ENCODE measurements at regions not wholly inside any gene's neighbourhood (a gene's known extent, or its start where the extent isn't known, plus 50 kb on each side); places are given as distances from the start of the nearest gene placed in this dataset.
A peak's percentile ranks its signal among the peaks of the same experiment; 100 is the strongest.

GRCh38 chr11:69880041-69880825, 61.0 kb upstream of the FGF3 start:
- Mint-ChIP-seq H3K4me1 (no peaks in the 10 kb centered on the region), H3K4me3 (no peak overlapping the region), H3K27me3 (peaks cover 20% of the 10 kb centered on the region), H3K9me3 (no peaks in the 10 kb centered on the region), H3K27ac (ENCODE audit: low read depth) (no peak overlapping the region), H3K36me3 (ENCODE audit: insufficient read depth) (no peaks in the 10 kb centered on the region)
- ATAC-seq (replicated peaks; ENCODE audit: extremely low read depth, poor library complexity, severe bottlenecking), result no peak
- no peak for DNase-seq (ENCODE audit: low spot score in 2 of 2)

GRCh38 chr11:69880826-69881445, 61.7 kb upstream of the FGF3 start:
- ATAC-seq (replicated peaks; ENCODE audit: extremely low read depth, poor library complexity, severe bottlenecking), result no peak
- no peak for DNase-seq (ENCODE audit: low spot score in 2 of 2)
- H3K27ac Mint-ChIP-seq (ENCODE audit: low read depth), result no peak overlapping the region
- H3K4me3 Mint-ChIP-seq, result no peak overlapping the region
- no peaks in the 10 kb centered on the region for H3K36me3 Mint-ChIP-seq (ENCODE audit: insufficient read depth)
- H3K4me1 Mint-ChIP-seq, result no peaks in the 10 kb centered on the region
- H3K9me3 Mint-ChIP-seq, result no peaks in the 10 kb centered on the region
- peaks cover 20% of the 10 kb centered on the region for H3K27me3 Mint-ChIP-seq

- Mint-ChIP-seq H3K4me1 (no peaks in the 10 kb centered on the region), H3K9me3 (no peaks in the 10 kb centered on the region), H3K27ac (ENCODE audit: low read depth) (no peak overlapping the region), H3K27me3 (peaks cover 20% of the 10 kb centered on the region), H3K4me3 (no peak overlapping the region), H3K36me3 (ENCODE audit: insufficient read depth) (no peaks in the 10 kb centered on the region)
- DNase-seq (ENCODE audit: low spot score in 2 of 2), result no peak
- no peak for ATAC-seq (replicated peaks; ENCODE audit: extremely low read depth, poor library complexity, severe bottlenecking)
Observed at GRCh38 chr11:69881467-69882269, 62.5 kb upstream of the FGF3 start.

DNA sequence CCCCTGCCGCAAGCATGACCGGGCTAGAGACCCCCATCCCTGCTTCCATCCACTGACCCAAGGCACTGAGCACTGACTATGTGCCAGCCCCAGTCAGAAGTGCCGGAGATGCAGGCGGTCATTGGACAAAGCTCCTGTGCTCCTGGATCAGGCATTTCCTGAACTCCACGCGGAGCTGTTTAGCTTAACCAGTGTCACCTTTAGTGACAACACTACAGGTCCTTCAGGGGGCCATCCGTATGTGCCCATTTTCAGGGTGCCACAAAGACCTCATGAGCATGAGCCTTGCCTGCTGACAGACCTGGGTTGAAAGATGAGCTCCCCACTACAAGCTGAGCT, 63.0 kb upstream of the FGF3 start:
- Mint-ChIP-seq H3K36me3 (ENCODE audit: insufficient read depth) (no peaks in the 10 kb centered on the region), H3K27me3 (peaks cover 20% of the 10 kb centered on the region), H3K4me3 (no peak overlapping the region), H3K4me1 (no peaks in the 10 kb centered on the region), H3K9me3 (no peaks in the 10 kb centered on the region), H3K27ac (ENCODE audit: low read depth) (no peak overlapping the region)
- no peak for DNase-seq (ENCODE audit: low spot score in 2 of 2)
- ATAC-seq (replicated peaks; ENCODE audit: extremely low read depth, poor library complexity, severe bottlenecking), result no peak

DNA sequence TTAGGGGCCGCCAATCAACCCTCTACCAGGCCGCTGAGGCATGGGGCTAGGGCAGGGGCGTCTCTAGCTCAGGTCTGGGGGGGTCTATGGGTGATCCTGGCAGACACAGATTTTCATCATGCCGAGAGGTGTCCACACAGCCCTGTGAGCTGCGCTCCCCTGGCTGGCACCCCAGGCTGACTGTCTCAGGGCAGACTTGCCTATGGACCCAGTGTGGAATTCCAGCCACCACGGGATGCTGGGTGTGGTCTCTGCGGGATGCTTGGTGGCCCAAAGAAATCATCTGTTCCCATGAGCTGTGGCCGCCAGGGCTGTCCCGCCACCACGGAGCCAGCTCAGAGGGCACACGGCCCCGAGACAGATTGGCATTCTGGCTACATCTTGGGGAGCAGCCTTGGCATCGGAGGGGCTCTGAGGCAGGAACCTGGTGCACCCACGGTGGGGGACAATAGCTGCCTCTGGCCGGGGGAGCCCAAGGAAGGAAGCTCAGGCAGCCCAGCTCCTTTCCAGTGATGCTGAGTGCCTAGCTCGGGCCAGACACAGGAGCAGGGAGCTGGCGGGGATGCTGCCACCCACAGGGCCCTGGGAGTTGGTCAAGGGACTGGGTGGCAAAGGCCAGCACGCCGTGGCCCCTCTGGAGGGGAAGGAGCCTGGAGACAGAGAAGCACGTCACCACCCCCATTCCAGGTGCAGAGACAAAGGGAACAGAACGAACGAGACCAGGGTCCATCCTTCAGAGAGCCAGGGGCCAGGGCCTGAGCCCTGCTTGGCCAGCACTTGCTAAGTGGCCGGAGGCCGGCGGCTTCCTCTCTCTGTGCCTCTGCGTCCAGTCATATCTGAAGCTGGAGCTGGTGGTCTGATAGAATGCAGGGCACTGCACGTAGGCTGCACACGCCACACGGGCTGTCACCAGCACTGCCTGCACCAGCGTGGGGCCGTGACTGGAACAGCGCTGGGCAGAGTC, 64.4 kb upstream of the FGF3 start:
- no peak overlapping the region for H3K27ac Mint-ChIP-seq (ENCODE audit: low read depth)

GRCh38 chr11:69884286-69884685, 65.1 kb upstream of the FGF3 start:
- H3K9me3 Mint-ChIP-seq, result no peaks in the 10 kb centered on the region
- ATAC-seq (replicated peaks; ENCODE audit: extremely low read depth, poor library complexity, severe bottlenecking) (no peak), DNase-seq (ENCODE audit: low spot score in 2 of 2) (no peak)
- no peak overlapping the region for H3K27ac Mint-ChIP-seq (ENCODE audit: low read depth)
- no peak overlapping the region for H3K4me3 Mint-ChIP-seq
- peaks cover 10% of the 10 kb centered on the region for H3K27me3 Mint-ChIP-seq
- no peaks in the 10 kb centered on the region for H3K4me1 Mint-ChIP-seq
- H3K36me3 Mint-ChIP-seq (ENCODE audit: insufficient read depth), result no peaks in the 10 kb centered on the region

More for the DNA sequence above, 64.4 kb upstream of the FGF3 start:
- H3K27me3 Mint-ChIP-seq, result peaks cover 14% of the 10 kb centered on the region
- H3K4me3 Mint-ChIP-seq, result no peak overlapping the region
- H3K4me1 Mint-ChIP-seq, result no peaks in the 10 kb centered on the region
- DNase-seq (ENCODE audit: low spot score in 2 of 2), result no peak
- ATAC-seq (replicated peaks; ENCODE audit: extremely low read depth, poor library complexity, severe bottlenecking), result no peak
- H3K36me3 Mint-ChIP-seq (ENCODE audit: insufficient read depth), result no peaks in the 10 kb centered on the region
- H3K9me3 Mint-ChIP-seq, result no peaks in the 10 kb centered on the region

DNA sequence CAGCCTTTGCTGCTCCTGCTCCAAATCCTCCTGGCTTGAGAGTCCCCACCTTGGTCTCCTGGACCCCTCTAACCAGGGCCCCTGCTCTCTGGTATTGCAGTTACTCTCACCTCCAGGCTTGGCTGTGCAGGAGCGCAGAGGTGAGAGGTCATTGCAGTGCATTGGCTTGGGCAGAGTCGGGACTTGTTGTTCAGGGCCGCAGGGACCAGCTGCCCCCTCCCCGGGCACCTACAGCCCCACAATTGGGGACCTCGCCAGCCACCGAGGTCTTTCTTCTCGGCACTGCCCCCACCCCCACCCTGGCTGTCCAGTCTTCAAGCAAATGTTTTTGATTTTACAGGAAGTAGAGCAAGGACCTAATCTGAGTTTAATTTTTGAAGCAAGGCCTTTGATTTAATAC, 65.5 kb upstream of the FGF3 start:
- Mint-ChIP-seq H3K27ac (ENCODE audit: low read depth) (no peak overlapping the region), H3K27me3 (peaks cover 13% of the 10 kb centered on the region), H3K36me3 (ENCODE audit: insufficient read depth) (no peaks in the 10 kb centered on the region), H3K4me3 (no peak overlapping the region), H3K4me1 (no peaks in the 10 kb centered on the region), H3K9me3 (no peaks in the 10 kb centered on the region)
- ATAC-seq (replicated peaks; ENCODE audit: extremely low read depth, poor library complexity, severe bottlenecking) (no peak), DNase-seq (ENCODE audit: low spot score in 2 of 2) (no peak)

GRCh38 chr11:69887330-69887729, 68.1 kb upstream of the FGF3 start:
- no peaks in the 10 kb centered on the region for H3K36me3 Mint-ChIP-seq (ENCODE audit: insufficient read depth)
- no peak overlapping the region for H3K4me3 Mint-ChIP-seq
- ATAC-seq (replicated peaks; ENCODE audit: extremely low read depth, poor library complexity, severe bottlenecking) (no peak), DNase-seq (ENCODE audit: low spot score in 2 of 2) (no peak)
- peaks cover 35% of the 10 kb centered on the region for H3K27me3 Mint-ChIP-seq
- H3K4me1 Mint-ChIP-seq, result no peaks in the 10 kb centered on the region
- no peaks in the 10 kb centered on the region for H3K9me3 Mint-ChIP-seq
- H3K27ac Mint-ChIP-seq (ENCODE audit: low read depth), result no peak overlapping the region

DNA sequence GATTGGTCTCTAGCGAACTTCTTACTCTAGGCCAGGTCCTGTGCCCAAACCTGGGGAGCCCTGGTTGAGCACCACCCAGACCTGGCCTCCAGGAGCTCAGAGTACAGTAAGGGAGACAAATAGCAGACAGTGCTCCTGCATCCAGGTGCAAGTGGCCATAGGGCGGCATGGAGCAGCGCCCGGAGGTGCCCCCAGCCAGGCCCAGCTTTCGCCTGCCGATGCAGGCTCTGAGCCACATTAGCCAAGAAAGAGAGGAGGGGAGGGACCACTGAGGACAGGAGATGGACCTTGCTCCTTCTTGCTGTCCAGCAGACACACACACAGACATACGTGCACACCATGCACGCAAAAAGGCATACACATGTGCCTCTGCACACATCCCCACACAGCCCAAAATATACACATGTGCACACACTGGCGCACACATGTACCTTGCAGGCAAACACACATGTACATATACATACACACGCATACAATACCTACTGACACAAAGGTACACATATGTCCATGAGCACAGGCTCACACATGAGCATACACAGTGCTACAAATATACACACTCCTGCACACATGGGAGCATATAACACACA, 68.7 kb upstream of the FGF3 start:
- no peak for DNase-seq (ENCODE audit: low spot score in 2 of 2)
- H3K4me1 Mint-ChIP-seq, result no peaks in the 10 kb centered on the region
- no peaks in the 10 kb centered on the region for H3K9me3 Mint-ChIP-seq
- no peak overlapping the region for H3K4me3 Mint-ChIP-seq
- H3K36me3 Mint-ChIP-seq (ENCODE audit: insufficient read depth), result no peaks in the 10 kb centered on the region
- peaks cover 37% of the 10 kb centered on the region for H3K27me3 Mint-ChIP-seq
- no peak overlapping the region for H3K27ac Mint-ChIP-seq (ENCODE audit: low read depth)
- no peak for ATAC-seq (replicated peaks; ENCODE audit: extremely low read depth, poor library complexity, severe bottlenecking)

DNA sequence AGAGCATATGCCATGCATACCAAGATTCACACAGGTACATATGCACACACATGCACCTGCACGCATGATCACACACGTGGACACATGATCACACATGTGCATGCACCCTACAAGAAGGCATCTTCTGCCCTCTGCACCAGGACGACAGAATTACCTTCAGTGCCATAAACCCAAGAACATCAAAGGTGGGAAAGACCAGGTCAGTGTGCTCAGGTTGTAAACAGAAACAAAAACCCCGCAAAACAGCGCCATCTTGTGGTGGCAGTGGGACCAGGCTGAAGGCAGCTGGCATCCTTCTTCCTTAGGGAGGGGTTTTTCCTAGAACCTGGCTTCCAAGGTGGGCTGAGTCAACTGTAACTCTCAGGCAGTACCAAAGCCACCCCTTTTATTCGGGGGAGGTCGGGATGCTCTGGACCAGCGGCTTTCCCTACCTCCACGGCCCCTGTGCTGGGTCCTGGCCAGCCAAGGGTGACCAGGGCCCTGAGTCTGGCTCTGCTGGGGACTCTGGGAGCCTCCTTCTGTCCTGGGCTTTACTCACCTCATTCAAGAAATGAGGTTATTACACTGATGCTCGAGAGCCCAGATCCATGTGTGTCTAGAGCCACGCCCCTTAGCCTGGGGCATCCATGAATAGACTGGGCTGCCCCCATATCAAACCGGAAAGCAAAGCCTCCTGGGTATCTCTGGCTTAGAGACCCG, 69.4 kb upstream of the FGF3 start:
- H3K4me1 Mint-ChIP-seq, result no peaks in the 10 kb centered on the region
- no peaks in the 10 kb centered on the region for H3K36me3 Mint-ChIP-seq (ENCODE audit: insufficient read depth)
- DNase-seq (ENCODE audit: low spot score in 2 of 2) (peak; percentile 34 to 60), ATAC-seq (replicated peaks; ENCODE audit: extremely low read depth, poor library complexity, severe bottlenecking) (no peak)
- peaks cover 37% of the 10 kb centered on the region for H3K27me3 Mint-ChIP-seq
- H3K4me3 Mint-ChIP-seq, result no peak overlapping the region
- H3K27ac Mint-ChIP-seq (ENCODE audit: low read depth), result no peak overlapping the region
- no peaks in the 10 kb centered on the region for H3K9me3 Mint-ChIP-seq

GRCh38 chr11:69889400-69890318, 70.4 kb upstream of the FGF3 start:
- Mint-ChIP-seq H3K36me3 (ENCODE audit: insufficient read depth) (no peaks in the 10 kb centered on the region), H3K27ac (ENCODE audit: low read depth) (no peak overlapping the region), H3K27me3 (peaks cover 47% of the 10 kb centered on the region), H3K4me3 (no peak overlapping the region), H3K9me3 (no peaks in the 10 kb centered on the region), H3K4me1 (no peaks in the 10 kb centered on the region)
- ATAC-seq (replicated peaks; ENCODE audit: extremely low read depth, poor library complexity, severe bottlenecking) (no peak), DNase-seq (ENCODE audit: low spot score in 2 of 2) (no peak)
